ENCODE measurements at regions not wholly inside any gene's neighbourhood (a gene's known extent, or its start where the extent isn't known, plus 50 kb on each side); places are given as distances from the start of the nearest gene placed in this dataset.

DNA sequence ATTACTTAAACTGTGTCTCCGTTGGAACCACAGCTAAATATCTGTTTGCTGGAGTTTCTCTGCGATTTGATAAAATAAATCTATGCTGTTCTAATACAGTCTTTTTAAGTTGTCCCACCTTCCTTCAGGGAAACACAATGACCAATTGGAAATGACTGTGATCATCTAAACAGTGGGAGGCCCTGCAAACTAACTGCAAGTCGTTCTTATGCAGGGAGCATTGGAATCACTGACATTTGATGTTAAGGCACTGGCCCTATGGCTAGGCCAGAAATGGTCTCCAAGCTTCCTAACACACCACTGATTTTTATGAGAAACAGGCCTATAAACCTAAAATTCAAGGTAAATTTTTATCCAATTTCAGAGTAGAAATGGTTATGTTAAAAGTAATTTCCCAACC lies 645.2 kb downstream of the LMO4 start:
- no peaks in the 10 kb centered on the region for H3K79me2 ChIP-seq (ENCODE audit: insufficient read depth, low read depth, low read length)
- H3K9me3 ChIP-seq (ENCODE audit: low read length) = no peaks in the 10 kb centered on the region
- DNase-seq (ENCODE audit: low spot score) = no peak
- no peaks in the 10 kb centered on the region for H4K20me1 ChIP-seq (ENCODE audit: insufficient read depth, low read length)
- no peak overlapping the region for H3K4me2 ChIP-seq (ENCODE audit: low read length)
- no peak overlapping the region for H3K27ac ChIP-seq (ENCODE audit: low read depth, low read length, poor library complexity, severe bottlenecking)
- H3K4me1 ChIP-seq (ENCODE audit: insufficient read depth, low read length, poor library complexity, severe bottlenecking) = no peaks in the 10 kb centered on the region
- BruUV-seq (replicated peaks) = no TSS peak
- no peak overlapping the region for H3K4me3 ChIP-seq (ENCODE audit: low read depth, low read length, poor library complexity, severe bottlenecking)
- TF ChIP-seq, protein P1, sequence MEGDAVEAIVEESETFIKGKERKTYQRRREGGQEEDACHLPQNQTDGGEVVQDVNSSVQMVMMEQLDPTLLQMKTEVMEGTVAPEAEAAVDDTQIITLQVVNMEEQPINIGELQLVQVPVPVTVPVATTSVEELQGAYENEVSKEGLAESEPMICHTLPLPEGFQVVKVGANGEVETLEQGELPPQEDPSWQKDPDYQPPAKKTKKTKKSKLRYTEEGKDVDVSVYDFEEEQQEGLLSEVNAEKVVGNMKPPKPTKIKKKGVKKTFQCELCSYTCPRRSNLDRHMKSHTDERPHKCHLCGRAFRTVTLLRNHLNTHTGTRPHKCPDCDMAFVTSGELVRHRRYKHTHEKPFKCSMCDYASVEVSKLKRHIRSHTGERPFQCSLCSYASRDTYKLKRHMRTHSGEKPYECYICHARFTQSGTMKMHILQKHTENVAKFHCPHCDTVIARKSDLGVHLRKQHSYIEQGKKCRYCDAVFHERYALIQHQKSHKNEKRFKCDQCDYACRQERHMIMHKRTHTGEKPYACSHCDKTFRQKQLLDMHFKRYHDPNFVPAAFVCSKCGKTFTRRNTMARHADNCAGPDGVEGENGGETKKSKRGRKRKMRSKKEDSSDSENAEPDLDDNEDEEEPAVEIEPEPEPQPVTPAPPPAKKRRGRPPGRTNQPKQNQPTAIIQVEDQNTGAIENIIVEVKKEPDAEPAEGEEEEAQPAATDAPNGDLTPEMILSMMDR (conservative IDR thresholded peaks at IDR 0.05; ENCODE audit: low read length) = no peak
- no peak for TF ChIP-seq EZH2phosphoT487 (IDR thresholded peaks at IDR 0.05; ENCODE audit: borderline replicate concordance, low read depth, low read length)
- ChIA-PET POLR2A (interaction anchor here (0.6 kb wide), 1 partner anchor 367 kb away, joined by 3 read pairs; no protein-coding TSS in a partner anchor), CTCF (ENCODE audit: unreplicated experiment) (no interaction called here)
- intact Hi-C loops (cut with micrococcal nuclease; ENCODE audit: unreplicated experiment) = no loop called here
- H3K36me3 ChIP-seq (ENCODE audit: insufficient read depth, low read length) = no peaks in the 10 kb centered on the region
- H3K9me2 ChIP-seq (ENCODE audit: insufficient read depth, low read length) = no peaks in the 10 kb centered on the region
- no peak overlapping the region for H2AFZ ChIP-seq (ENCODE audit: low read length)

DNA sequence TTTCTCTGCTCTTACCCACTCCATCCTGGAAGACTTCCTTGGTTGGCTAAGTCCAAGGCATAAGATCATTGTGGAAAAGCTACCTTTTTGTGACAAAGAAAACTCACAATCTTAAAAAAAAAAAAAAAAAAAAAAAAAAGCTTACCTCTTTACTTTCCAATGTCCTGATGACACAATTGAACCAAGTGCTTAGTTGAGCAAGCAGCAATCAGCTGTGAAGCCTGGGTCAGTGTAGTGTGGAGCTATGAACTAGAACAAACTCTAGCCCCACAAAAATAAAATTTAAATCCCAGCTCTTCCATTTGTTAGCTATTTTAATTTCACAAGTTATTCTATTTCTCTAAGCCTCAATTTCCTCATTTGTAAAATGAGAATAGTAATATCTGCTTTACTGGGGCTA lies 647.6 kb downstream of the LMO4 start:
- Histone ChIP-seq H3K4me2 (ENCODE audit: low read length) (no peak overlapping the region), H3K4me3 (ENCODE audit: low read depth, low read length, poor library complexity, severe bottlenecking) (no peak overlapping the region), H3K4me1 (ENCODE audit: insufficient read depth, low read length, poor library complexity, severe bottlenecking) (no peaks in the 10 kb centered on the region), H2AFZ (ENCODE audit: low read length) (no peak overlapping the region), H3K27ac (ENCODE audit: low read depth, low read length, poor library complexity, severe bottlenecking) (no peak overlapping the region), H3K79me2 (ENCODE audit: insufficient read depth, low read depth, low read length) (no peaks in the 10 kb centered on the region), H4K20me1 (ENCODE audit: insufficient read depth, low read length) (no peaks in the 10 kb centered on the region), H3K36me3 (ENCODE audit: insufficient read depth, low read length) (no peaks in the 10 kb centered on the region), H3K9me2 (ENCODE audit: insufficient read depth, low read length) (no peaks in the 10 kb centered on the region), H3K9me3 (ENCODE audit: low read length) (no peaks in the 10 kb centered on the region)
- intact Hi-C loops (cut with micrococcal nuclease; ENCODE audit: unreplicated experiment) = no loop called here
- ChIA-PET POLR2A (interaction anchor here (0.6 to 0.7 kb wide), 4 partner anchors 91 to 724 kb away, joined by 3 to 5 read pairs (median 4); no protein-coding TSS in a partner anchor), CTCF (ENCODE audit: unreplicated experiment) (no interaction called here)
- TF ChIP-seq, protein P1 (conservative IDR thresholded peaks at IDR 0.05; ENCODE audit: low read length) = no peak
- BruUV-seq (replicated peaks) = no TSS peak
- no peak for DNase-seq (ENCODE audit: low spot score)

DNA sequence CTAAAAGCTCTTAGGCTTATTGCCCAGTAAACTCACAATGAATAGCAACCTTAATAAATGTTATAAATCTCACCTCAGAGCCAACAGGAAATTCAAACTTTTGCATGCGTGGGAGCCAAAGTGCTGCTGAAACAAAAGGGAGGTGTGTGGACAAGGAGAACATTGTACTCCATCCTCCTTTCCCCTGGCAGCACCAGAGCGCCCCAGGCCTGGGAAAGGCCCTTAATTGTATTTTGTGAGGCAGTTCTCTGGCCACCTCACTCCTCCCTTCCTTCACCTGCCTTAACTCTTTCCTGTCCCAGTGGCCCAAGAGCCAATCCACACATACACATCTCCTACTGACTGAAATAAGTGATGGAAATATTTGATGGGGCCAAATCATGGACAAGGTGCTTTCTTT lies 648.5 kb downstream of the LMO4 start:
- H3K4me1 ChIP-seq (ENCODE audit: insufficient read depth, low read length, poor library complexity, severe bottlenecking) = no peaks in the 10 kb centered on the region
- no peak overlapping the region for H3K4me2 ChIP-seq (ENCODE audit: low read length)
- TF ChIP-seq EZH2phosphoT487 (IDR thresholded peaks at IDR 0.05; ENCODE audit: borderline replicate concordance, low read depth, low read length) = no peak
- TF ChIP-seq, protein P1 (conservative IDR thresholded peaks at IDR 0.05; ENCODE audit: low read length) = no peak
- BruUV-seq (replicated peaks) = no TSS peak
- H3K4me3 ChIP-seq (ENCODE audit: low read depth, low read length, poor library complexity, severe bottlenecking) = no peak overlapping the region
- ChIA-PET CTCF (ENCODE audit: unreplicated experiment) (no interaction called here), POLR2A (no interaction called here)
- H2AFZ ChIP-seq (ENCODE audit: low read length) = no peak overlapping the region
- no peaks in the 10 kb centered on the region for H3K79me2 ChIP-seq (ENCODE audit: insufficient read depth, low read depth, low read length)
- no peaks in the 10 kb centered on the region for H3K9me2 ChIP-seq (ENCODE audit: insufficient read depth, low read length)
- H4K20me1 ChIP-seq (ENCODE audit: insufficient read depth, low read length) = no peaks in the 10 kb centered on the region
- no peaks in the 10 kb centered on the region for H3K36me3 ChIP-seq (ENCODE audit: insufficient read depth, low read length)
- no peak overlapping the region for H3K27ac ChIP-seq (ENCODE audit: low read depth, low read length, poor library complexity, severe bottlenecking)
- intact Hi-C loops (cut with micrococcal nuclease; ENCODE audit: unreplicated experiment) = no loop called here
- no peaks in the 10 kb centered on the region for H3K9me3 ChIP-seq (ENCODE audit: low read length)
- no peak for DNase-seq (ENCODE audit: low spot score)

All from OCI-LY7 (cell line).